OCI-LY7 (cell line): ENCODE measurements at regions not wholly inside any gene's neighbourhood (a gene's known extent, or its start where the extent isn't known, plus 50 kb on each side); places are given as distances from the start of the nearest gene placed in this dataset.

Source experiments
- BruUV-seq: library from RNA; stranded (reverse); fragments of 400-500 nt; replicated peaks from 2 replicates; lab custom pipeline; 2021; lab: Mats Ljungman, UMichigan
- CTCF ChIA-PET: fragments of 300-600 bp; sonication (Branson Sonifier 250); formaldehyde crosslinking; loops from one replicate; lab custom pipeline; 2022; ENCODE audit warnings: antibody characterized with exemption; ENCODE audit not compliant: unreplicated experiment; lab: Charles Lee
- POLR2A ChIA-PET: fragments of 300-600 bp; sonication (Branson Sonifier 250); formaldehyde crosslinking; loops from one replicate; lab custom pipeline; 2022; ENCODE audit warnings: antibody characterized with exemption; lab: Charles Lee
- DNase-seq: peaks from one replicate; pipeline ENCODE4 v3.0.0-alpha.2; 2015; ENCODE audit warnings: low spot score
- H2AFZ ChIP-seq: fragments of 200-600 bp; sonication (generic), shearing (Covaris generic); 2 replicates; pipeline ENCODE4 v1.6.1; 2014; ENCODE audit warnings: mild to moderate bottlenecking, antibody characterized with exemption, low read length, moderate library complexity
- H3K27ac ChIP-seq: fragments of 200-600 bp; sonication (generic); 2 replicates; pipeline ENCODE4 v1.5.1; 2014; ENCODE audit warnings: mixed run types, low read depth, mild to moderate bottlenecking, moderate library complexity, low read length, inconsistent platforms; ENCODE audit not compliant: poor library complexity, severe bottlenecking
- H3K36me3 ChIP-seq: fragments of 200-600 bp; sonication (generic); 2 replicates; pipeline ENCODE4 v1.6.1; 2014; ENCODE audit warnings: mild to moderate bottlenecking, antibody characterized with exemption, low read length, moderate library complexity, mixed read lengths; ENCODE audit not compliant: insufficient read depth
- H3K4me1 ChIP-seq: fragments of 200-600 bp; sonication (generic); 2 replicates; pipeline ENCODE4 v1.5.1; 2014; ENCODE audit warnings: mild to moderate bottlenecking, low read length; ENCODE audit not compliant: insufficient read depth, poor library complexity, severe bottlenecking
- H3K4me2 ChIP-seq: fragments of 200-600 bp; sonication (generic); 2 replicates; pipeline ENCODE4 v1.6.1; 2014; ENCODE audit warnings: mild to moderate bottlenecking, low read length
- H3K4me3 ChIP-seq: fragments of 200-600 bp; sonication (generic); 2 replicates; pipeline ENCODE4 v1.5.1; 2014; ENCODE audit warnings: mild to moderate bottlenecking, low read depth, low read length; ENCODE audit not compliant: poor library complexity, severe bottlenecking
- H3K79me2 ChIP-seq: fragments of 200-600 bp; sonication (generic); 2 replicates; pipeline ENCODE4 v1.6.1; 2016; ENCODE audit warnings: low read depth, mild to moderate bottlenecking, low read length, moderate library complexity, mixed read lengths; ENCODE audit not compliant: insufficient read depth
- H3K9me2 ChIP-seq: fragments of 200-600 bp; sonication (generic); 2 replicates; pipeline ENCODE4 v1.6.1; 2016; ENCODE audit warnings: mild to moderate bottlenecking, low read length, mixed read lengths; ENCODE audit not compliant: insufficient read depth
- H3K9me3 ChIP-seq: fragments of 200-600 bp; sonication (generic); 2 replicates; pipeline ENCODE4 v1.6.1; 2014; ENCODE audit warnings: mild to moderate bottlenecking, mixed run types, low read length, mixed read lengths
- H4K20me1 ChIP-seq: fragments of 200-600 bp; sonication (generic); 2 replicates; pipeline ENCODE4 v1.6.1; 2014; ENCODE audit warnings: mild to moderate bottlenecking, antibody characterized with exemption, low read length, moderate library complexity, mixed read lengths; ENCODE audit not compliant: insufficient read depth
- EZH2phosphoT487 ChIP-seq: fragments of 200-600 bp; sonication (generic); IDR thresholded peaks from 2 replicates; pipeline ENCODE4 v1.6.1; 2018; ENCODE audit warnings: low read depth, borderline replicate concordance, mild to moderate bottlenecking, mixed run types, antibody characterized with exemption, low read length, moderate library complexity, mixed read lengths
- intact Hi-C: fragments of 100-400 bp; cut with micrococcal nuclease; formaldehyde crosslinking; loops from one replicate; pipeline ENCODE4 v1.10.0; 2022; ENCODE audit not compliant: unreplicated experiment
- TF ChIP-seq, protein P1 (sequence below): fragments of 200-600 bp; sonication (generic); conservative IDR thresholded peaks from 2 replicates; pipeline ENCODE4 v1.5.1; 2014; ENCODE audit warnings: mild to moderate bottlenecking, antibody characterized with exemption, low read length, moderate library complexity, mixed read lengths

DNA sequence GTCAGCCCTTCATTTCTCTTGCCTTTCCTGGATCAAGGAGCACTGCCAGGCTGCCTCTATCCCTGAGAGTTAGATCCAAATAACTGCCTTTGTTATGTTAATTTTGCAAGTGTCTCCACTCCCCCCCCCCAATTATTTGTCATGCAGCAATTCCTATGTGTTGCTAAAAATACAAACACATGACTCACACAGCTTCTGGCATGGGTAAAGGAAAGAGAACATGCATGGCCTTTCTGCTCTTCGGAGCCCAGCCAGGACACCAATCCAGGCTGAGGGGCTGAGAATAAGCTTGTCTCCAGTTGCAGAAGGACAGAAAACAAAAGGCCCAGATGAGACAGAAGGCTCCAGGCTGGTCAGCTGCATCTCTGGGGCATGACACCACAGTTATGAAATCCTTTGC lies 148.0 kb upstream of the TNRC6C start:
- no peaks in the 10 kb centered on the region for H3K4me1 ChIP-seq
- H3K79me2 ChIP-seq = no peaks in the 10 kb centered on the region
- DNase-seq = no peak
- no peak overlapping the region for H3K27ac ChIP-seq
- no peaks in the 10 kb centered on the region for H3K36me3 ChIP-seq
- no peaks in the 10 kb centered on the region for H3K9me2 ChIP-seq
- no peak overlapping the region for H3K4me2 ChIP-seq
- no peak overlapping the region for H2AFZ ChIP-seq
- no peaks in the 10 kb centered on the region for H4K20me1 ChIP-seq
- no TSS peak for BruUV-seq
- no peak overlapping the region for H3K4me3 ChIP-seq
- ChIA-PET CTCF (no interaction called here), POLR2A (no interaction called here)
- no peaks in the 10 kb centered on the region for H3K9me3 ChIP-seq
- intact Hi-C loops = no loop called here
- no peak for TF ChIP-seq EZH2phosphoT487
- TF ChIP-seq, protein P1, sequence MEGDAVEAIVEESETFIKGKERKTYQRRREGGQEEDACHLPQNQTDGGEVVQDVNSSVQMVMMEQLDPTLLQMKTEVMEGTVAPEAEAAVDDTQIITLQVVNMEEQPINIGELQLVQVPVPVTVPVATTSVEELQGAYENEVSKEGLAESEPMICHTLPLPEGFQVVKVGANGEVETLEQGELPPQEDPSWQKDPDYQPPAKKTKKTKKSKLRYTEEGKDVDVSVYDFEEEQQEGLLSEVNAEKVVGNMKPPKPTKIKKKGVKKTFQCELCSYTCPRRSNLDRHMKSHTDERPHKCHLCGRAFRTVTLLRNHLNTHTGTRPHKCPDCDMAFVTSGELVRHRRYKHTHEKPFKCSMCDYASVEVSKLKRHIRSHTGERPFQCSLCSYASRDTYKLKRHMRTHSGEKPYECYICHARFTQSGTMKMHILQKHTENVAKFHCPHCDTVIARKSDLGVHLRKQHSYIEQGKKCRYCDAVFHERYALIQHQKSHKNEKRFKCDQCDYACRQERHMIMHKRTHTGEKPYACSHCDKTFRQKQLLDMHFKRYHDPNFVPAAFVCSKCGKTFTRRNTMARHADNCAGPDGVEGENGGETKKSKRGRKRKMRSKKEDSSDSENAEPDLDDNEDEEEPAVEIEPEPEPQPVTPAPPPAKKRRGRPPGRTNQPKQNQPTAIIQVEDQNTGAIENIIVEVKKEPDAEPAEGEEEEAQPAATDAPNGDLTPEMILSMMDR = no peak

DNA sequence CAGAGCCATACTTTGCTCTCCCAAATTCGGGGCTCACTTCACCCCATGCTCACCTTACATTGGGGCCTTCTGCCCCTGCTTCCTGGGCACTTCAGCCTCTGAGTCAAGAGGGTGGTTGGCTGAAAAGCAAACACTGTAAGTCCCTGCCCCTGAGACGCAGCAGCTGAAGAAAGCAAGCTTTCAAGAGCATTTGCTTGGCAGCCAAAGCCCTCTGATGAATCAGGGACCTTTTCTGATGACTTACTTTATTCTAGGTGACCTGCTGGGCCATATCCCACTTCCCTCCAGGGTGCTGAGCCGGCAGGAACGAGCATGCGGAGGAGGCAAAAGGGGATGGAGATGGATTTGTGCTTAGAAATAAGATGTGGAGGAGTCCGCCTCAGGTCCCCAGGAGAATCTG lies 147.0 kb upstream of the TNRC6C start:
- TF ChIP-seq, protein P1 = no peak
- no peak for TF ChIP-seq EZH2phosphoT487
- no TSS peak for BruUV-seq
- no peak overlapping the region for H3K4me2 ChIP-seq
- H4K20me1 ChIP-seq = no peaks in the 10 kb centered on the region
- H3K9me2 ChIP-seq = no peaks in the 10 kb centered on the region
- no peak overlapping the region for H3K4me3 ChIP-seq
- POLR2A ChIA-PET = interaction anchor here (0.6 kb wide), 1 partner anchor 160 kb away, joined by 3 read pairs; no protein-coding TSS in a partner anchor
- intact Hi-C loops = no loop called here
- CTCF ChIA-PET = no interaction called here
- no peaks in the 10 kb centered on the region for H3K4me1 ChIP-seq
- H3K79me2 ChIP-seq = no peaks in the 10 kb centered on the region
- no peak for DNase-seq
- H3K9me3 ChIP-seq = no peaks in the 10 kb centered on the region
- H2AFZ ChIP-seq = no peak overlapping the region
- H3K27ac ChIP-seq = no peak overlapping the region
- H3K36me3 ChIP-seq = no peaks in the 10 kb centered on the region

DNA sequence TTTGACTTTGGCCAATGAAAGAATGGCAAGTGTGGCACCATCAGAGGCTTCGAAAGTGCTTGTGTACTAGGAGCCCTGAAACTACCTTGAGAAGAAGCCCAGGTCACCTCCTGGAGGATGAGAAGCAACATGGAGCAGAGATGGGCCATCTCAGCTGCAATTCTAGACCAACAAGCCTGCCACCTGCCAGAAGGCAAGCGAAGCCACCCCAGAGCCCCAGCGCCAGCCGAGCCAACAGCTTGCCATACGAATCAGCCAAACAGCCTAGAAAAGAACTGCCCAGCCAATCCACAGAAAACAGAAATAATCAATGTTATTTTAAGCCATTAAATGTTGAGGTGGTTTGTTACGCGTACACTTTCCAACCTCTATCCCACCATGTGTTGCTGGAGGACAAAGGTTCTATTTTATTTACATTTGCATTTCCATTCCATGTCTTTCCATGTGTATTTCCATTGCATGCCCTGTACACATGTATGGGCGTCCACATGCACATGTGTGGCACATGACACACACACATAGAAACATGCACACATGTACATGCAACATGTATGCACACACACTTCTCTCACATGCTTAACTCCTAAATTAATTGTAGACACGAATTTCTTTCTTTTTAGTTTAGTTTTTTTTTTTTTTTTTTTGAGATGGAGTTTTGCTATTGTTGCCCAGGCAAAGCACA lies 144.3 kb upstream of the TNRC6C start:
- intact Hi-C loops = no loop called here
- POLR2A ChIA-PET = no interaction called here
- no peaks in the 10 kb centered on the region for H3K9me2 ChIP-seq

More for the DNA sequence above, 144.3 kb upstream of the TNRC6C start:
- CTCF ChIA-PET = no interaction called here
- no peaks in the 10 kb centered on the region for H3K9me3 ChIP-seq
- no peak overlapping the region for H3K4me3 ChIP-seq
- H3K4me1 ChIP-seq = no peaks in the 10 kb centered on the region
- H2AFZ ChIP-seq = no peak overlapping the region
- H3K79me2 ChIP-seq = no peaks in the 10 kb centered on the region
- no peaks in the 10 kb centered on the region for H4K20me1 ChIP-seq
- TF ChIP-seq, protein P1 = no peak
- no peak for TF ChIP-seq EZH2phosphoT487
- no peaks in the 10 kb centered on the region for H3K36me3 ChIP-seq
- H3K27ac ChIP-seq = no peak overlapping the region
- BruUV-seq = no TSS peak
- DNase-seq = no peak
- H3K4me2 ChIP-seq = no peak overlapping the region
